ENCODE measurements at regions not wholly inside any gene's neighbourhood (a gene's known extent, or its start where the extent isn't known, plus 50 kb on each side); places are given as distances from the start of the nearest gene placed in this dataset.

DNA sequence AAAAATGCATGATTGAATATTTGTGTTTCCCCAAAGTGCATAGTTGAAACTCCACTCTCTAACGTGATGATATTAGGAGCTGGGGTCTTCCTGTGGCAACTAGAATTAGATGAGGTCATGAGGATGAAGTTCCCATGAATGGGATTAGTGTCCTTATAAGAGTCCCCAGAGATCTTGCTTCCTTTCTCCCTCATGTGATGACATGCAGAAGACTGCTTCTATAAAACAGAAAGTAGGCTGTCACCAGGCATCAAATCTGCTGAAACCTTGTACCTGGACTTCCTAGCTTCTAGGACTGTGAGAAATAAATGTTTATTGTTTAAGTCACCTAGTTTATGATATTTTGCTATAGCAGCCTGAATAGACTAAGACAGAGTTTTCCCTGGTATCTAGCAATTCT lies 586.5 kb upstream of the EPHA7 start:
- TF ChIP-seq HDGF (IDR thresholded peaks at IDR 0.05; ENCODE audit: borderline replicate concordance) (no peak), SP1 (IDR thresholded peaks at IDR 0.05) (no peak), ZNF384 (IDR thresholded peaks at IDR 0.05) (no peak), PKNOX1 (IDR thresholded peaks at IDR 0.05) (no peak), LEF1 (IDR thresholded peaks at IDR 0.05; ENCODE audit: borderline replicate concordance) (no peak), CTBP1 (IDR thresholded peaks at IDR 0.05; ENCODE audit: borderline replicate concordance) (no peak), BHLHE40 (IDR thresholded peaks at IDR 0.05; ENCODE audit: borderline replicate concordance) (no peak), FOXM1 (IDR thresholded peaks at IDR 0.05; ENCODE audit: borderline replicate concordance) (no peak)
